Stimulated activated CD8-positive, alpha-beta memory T cell treated with anti-CD3 and anti-CD28 coated beads, Interleukin-15, amount 100 ng/mL, for 1 hour (primary cell): ENCODE measurements at regions not wholly inside any gene's neighbourhood (a gene's known extent, or its start where the extent isn't known, plus 50 kb on each side); places are given as distances from the start of the nearest gene placed in this dataset.
"Not testable (repeated sequence)": the region's sequence is repeated elsewhere in the genome, so short reads cannot be mapped to it uniquely, and the experiment has no call there.

Experiments used
- DNase-seq: peaks from one replicate; pipeline ENCODE4 v3.0.0-alpha.2; 2020; ENCODE audit warnings: low read depth

GRCh38 chr1:148386031-148386398 is 97.1 kb downstream of the PPIAL4G start:
- not testable (repeated sequence) for DNase-seq

GRCh38 chr1:148385371-148386030 is 97.6 kb downstream of the PPIAL4G start:
- DNase-seq, result no peak

DNA sequence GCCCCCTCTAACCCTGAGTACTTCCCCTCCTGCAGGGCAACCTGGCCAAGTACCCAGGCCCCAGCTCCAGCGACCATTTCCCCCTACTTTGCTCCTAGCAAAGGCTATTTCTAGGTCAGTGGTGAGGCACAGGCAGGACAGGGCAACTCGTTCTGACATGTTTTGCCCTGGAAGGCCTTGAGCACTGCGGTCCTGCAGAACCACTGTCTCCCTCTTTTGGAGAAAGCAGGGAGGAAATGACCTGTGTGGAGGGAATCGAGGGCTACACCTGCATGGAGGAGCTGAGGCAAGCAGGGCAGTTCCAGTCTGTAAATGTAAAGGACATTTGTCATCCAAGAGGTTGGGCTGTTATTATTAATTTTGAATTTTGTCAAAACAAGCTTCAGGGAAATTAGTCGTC is 99.1 kb downstream of the PPIAL4G start:
- no peak for DNase-seq

GRCh38 chr1:148379697-148380096 is 103.4 kb downstream of the PPIAL4G start:
- DNase-seq, result no peak

DNA sequence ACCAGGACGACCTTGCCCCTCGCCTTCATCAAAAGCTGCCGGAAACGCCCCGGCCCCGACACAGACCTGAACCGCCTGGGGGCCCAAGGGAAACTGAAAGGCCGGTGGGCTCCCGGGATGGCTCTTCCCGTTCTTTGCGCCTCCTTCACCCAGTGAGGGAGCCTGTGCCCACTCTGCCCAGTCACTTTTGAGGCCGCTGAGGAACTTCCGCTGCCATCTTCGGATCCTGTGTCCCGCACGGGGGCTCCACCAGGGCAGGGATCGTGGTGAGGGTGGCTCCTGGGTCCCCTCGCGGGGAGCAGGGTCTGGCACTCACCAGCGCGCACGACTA is 104.0 kb downstream of the PPIAL4G start:
- no peak for DNase-seq

DNA sequence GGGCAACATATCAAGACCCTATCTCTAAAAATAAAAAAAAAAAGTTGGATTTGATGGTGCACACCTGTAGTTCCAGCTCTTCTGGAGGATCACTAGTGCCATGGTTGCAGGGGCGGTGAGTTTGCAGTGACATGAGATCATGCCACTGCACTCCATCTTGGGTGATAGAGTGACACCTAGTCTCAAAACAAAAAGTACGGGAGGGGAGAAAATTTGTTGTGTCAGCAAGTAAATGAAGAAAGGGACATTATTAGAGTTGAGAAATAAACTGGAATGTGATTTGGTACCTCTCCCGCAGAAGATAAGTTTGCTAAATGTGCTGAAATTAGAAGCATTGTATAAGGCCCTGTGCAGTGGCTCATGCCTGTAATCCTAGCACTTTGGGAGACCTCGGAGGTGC is 105.1 kb downstream of the PPIAL4G start:
- not testable (repeated sequence) for DNase-seq

GRCh38 chr1:148377045-148377444 is 106.1 kb downstream of the PPIAL4G start:
- DNase-seq, result not testable (repeated sequence)

- DNase-seq, result no peak
Observed at GRCh38 chr1:148374101-148374500, 109.0 kb downstream of the PPIAL4G start.

DNA sequence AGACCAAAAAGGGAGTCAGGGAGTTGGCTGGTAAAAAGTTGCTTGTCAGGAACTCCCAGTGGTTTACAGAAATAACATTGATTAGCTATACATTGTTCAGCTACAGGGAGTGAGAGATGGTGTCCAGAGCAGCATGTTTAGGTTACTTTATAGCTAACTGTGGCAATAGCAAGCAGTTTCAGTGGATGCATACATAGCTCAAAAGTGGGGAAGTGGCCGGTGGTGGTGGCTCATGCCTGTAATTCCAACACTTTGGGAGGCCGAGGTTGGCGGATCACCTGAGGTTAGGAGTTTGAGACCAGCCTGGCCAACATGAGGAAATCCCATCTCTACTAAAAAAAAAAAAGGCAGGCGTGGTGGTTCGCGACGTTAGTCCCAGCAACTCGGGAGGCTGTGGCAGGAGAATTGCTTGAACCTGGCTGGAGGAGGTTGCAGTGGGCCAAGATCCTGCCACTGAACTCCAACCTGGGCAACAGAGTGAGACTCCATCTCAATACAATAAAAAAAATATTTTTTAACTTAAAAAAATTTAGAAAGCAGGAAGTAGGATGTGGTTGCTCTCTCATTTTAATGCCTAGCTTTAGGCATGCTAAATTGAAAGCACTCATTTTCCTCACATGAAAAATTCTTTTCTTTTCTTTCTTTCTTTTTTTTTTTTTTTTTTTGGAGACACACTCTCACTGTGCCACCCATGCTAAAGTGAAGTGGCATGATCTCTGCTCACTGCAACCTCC is 109.7 kb downstream of the PPIAL4G start:
- no peak for DNase-seq

DNA sequence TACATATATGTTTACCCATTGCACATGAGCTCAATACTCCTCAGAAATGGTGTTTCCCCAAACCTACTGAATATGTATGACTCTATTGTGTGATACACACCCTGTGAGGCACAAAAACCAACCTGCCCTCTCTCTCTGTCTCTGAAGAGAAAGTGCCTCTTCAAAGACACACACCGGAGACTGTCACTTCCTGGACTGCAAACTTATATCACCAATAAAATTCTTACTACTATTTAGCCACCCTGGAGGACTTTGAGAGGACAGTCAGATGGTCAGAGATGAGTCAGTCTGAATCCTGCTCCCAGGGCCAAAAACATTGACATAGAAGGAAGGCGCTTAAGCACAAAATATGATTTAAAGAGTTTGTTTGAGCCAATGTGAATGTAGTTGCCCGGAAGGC is 110.4 kb downstream of the PPIAL4G start:
- DNase-seq, result no peak

DNA sequence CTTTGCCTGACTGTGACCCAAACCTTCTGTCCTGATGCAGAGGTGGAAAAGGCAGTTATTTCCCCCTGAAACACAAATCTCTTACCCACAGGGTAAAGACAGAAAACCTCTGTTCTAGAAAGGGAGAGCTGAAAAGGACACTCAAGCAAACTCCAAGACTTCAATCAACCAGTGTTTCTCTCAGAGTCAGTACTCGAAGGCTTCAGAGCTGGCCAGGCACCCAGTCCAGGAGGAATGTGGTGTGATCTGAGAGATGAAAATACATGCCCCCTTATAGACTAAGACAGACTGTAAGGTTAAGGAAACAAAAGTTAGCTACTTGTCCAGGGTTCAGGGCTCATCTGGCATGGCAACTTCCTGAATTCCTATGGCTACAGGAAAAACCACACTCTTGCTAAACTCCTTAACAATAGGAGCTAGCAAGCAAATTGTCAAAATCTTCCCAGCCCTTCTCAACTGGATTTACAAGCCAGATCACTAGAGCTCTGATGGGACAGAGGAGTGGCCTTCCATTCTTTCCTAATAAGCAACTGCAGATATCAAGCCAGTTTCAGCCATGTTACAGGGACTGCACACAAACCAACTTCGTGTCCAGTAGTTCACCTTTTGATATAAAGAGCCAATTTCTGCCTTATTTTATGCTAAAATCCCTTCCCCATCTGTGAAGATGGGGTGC is 110.9 kb downstream of the PPIAL4G start:
- DNase-seq, result not testable (repeated sequence)

GRCh38 chr1:148371551-148371994 is 111.5 kb downstream of the PPIAL4G start:
- DNase-seq, result peak; percentile 38

GRCh38 chr1:148370661-148371060 is 112.4 kb downstream of the PPIAL4G start:
- not testable (repeated sequence) for DNase-seq

DNA sequence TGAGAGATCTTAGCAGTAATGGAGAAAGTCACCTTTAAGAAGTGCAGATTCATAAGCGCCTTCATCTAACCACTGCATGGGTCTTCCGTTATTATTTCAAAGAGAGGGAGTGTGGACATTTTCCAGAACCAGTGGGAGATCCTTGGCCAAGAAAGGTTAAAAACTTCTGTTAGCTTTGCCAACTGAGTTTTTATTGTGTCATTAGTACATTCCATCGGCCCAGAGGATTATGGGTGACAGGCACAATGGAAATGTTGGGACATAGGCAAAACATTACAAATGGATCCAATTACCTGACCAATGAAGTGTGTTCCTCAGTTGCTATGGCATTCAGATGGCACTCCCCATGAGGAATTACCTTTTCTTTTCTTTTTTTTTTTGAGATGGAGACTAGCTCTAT is 115.5 kb downstream of the PPIAL4G start:
- no peak for DNase-seq

DNA sequence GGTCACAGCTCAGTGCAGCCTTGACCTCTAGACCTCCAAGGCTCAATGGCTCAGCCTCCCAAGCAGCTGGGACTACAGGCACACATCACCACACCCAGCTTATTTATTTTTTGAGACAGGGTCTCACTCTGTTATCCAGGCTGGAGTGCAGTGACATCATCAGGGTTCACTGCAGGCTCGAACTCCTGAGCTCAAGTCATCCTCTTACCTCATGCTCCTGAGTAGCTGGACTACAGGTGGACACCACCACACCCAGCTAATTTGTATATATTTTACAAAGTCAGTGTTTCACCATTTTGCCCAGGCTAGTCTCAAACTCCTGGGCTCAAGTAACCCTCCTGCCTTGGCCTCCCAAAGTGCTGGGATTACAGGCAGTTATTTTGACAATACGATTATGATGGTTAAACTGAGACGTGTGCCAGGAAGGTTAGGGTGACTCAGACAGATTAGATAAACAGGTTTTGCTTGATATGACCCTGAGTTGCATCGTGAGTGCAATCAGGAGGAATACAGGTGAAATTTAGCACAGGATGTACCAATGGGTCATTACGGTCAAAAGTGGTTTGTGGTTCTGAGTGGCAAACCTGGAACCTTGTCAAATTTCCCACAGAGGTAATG is 116.9 kb downstream of the PPIAL4G start:
- not testable (repeated sequence) for DNase-seq

GRCh38 chr1:148365151-148365550 is 118.0 kb downstream of the PPIAL4G start:
- not testable (repeated sequence) for DNase-seq

- not testable (repeated sequence) for DNase-seq
Observed at GRCh38 chr1:148363979-148364378, 119.1 kb downstream of the PPIAL4G start.

DNA sequence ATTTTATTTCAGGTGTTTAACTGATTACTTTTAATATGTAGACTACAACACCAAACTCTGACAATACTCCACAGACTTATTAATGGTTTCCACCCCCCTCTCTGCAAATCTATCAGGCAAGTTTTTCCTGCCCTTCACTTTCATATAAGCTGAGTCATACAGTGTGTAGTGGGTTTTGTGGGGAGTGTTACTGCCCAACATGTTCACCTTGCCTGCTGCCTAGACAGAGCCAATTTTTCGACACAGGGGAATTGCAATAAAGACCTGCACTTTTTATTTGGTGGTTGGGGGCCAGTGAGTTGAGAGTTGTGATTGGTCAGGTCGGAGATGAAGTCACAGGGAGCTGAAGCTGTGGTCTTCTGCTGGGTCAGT is 119.7 kb downstream of the PPIAL4G start:
- DNase-seq, result no peak

GRCh38 chr1:148362626-148363438 is 120.3 kb downstream of the PPIAL4G start:
- DNase-seq, result no peak

GRCh38 chr1:148362216-148362611 is 120.9 kb downstream of the PPIAL4G start:
- no peak for DNase-seq

- DNase-seq, result not testable (repeated sequence)
Observed at GRCh38 chr1:148361427-148362215, 121.5 kb downstream of the PPIAL4G start.
